PC-9 (cell line): ENCODE measurements at regions not wholly inside any gene's neighbourhood (a gene's known extent, or its start where the extent isn't known, plus 50 kb on each side); places are given as distances from the start of the nearest gene placed in this dataset.

Experiments
- CTCF ChIP-seq: fragments of 200-600 bp; sonication (generic); conservative IDR thresholded peaks from 2 replicates; pipeline ENCODE4 v1.6.1; 2017; ENCODE audit warnings: mixed run types, antibody characterized with exemption, mild to moderate bottlenecking, moderate library complexity
- EZH2 ChIP-seq: fragments of 200-600 bp; sonication (generic); IDR thresholded peaks from 2 replicates; pipeline ENCODE4 v1.8.0; 2017; ENCODE audit warnings: antibody characterized with exemption, low read depth

- no peak for TF ChIP-seq EZH2
- no peak for TF ChIP-seq CTCF
Measured at GRCh38 chr5:68776381-68776780, 317.4 kb upstream of the SLC30A5 start.
